Neural progenitor cell (in vitro differentiated cells): ENCODE measurements at regions not wholly inside any gene's neighbourhood (a gene's known extent, or its start where the extent isn't known, plus 50 kb on each side); places are given as distances from the start of the nearest gene placed in this dataset.

Experiments
- DNase-seq: peaks from one replicate; pipeline ENCODE4 v3.0.0-alpha.2; 2016; ENCODE audit warnings: low spot score
- H2AFZ ChIP-seq: fragments of 200-600 bp; sonication (generic); replicated peaks from 2 replicates; pipeline ENCODE4 v1.6.1; 2016; ENCODE audit warnings: antibody characterized with exemption
- H3F3A ChIP-seq: fragments of 200-600 bp; sonication (generic); 2 replicates; pipeline ENCODE4 v1.6.1; 2016; ENCODE audit warnings: antibody characterized with exemption, low read depth
- H3K27ac ChIP-seq: fragments of 200-600 bp; sonication (generic); 2 replicates; pipeline ENCODE4 v1.5.1; 2016; ENCODE audit warnings: mild to moderate bottlenecking
- H3K27me3 ChIP-seq: fragments of 200-600 bp; sonication (generic); 2 replicates; pipeline ENCODE4 v1.6.1; 2016; ENCODE audit warnings: mild to moderate bottlenecking, moderate library complexity
- H3K36me3 ChIP-seq: fragments of 200-600 bp; sonication (generic); 2 replicates; pipeline ENCODE4 v1.5.1; 2016
- H3K4me1 ChIP-seq: fragments of 200-600 bp; sonication (generic); 2 replicates; pipeline ENCODE4 v1.6.1; 2016; ENCODE audit warnings: mixed run types
- H3K4me2 ChIP-seq: fragments of 200-600 bp; sonication (generic); 2 replicates; pipeline ENCODE4 v1.6.1; 2016
- H3K4me3 ChIP-seq: fragments of 200-600 bp; sonication (generic); 2 replicates; pipeline ENCODE4 v1.5.1; 2016
- H3K79me2 ChIP-seq: fragments of 200-600 bp; sonication (generic); 2 replicates; pipeline ENCODE4 v1.6.1; 2016; ENCODE audit warnings: low read depth
- H3K9ac ChIP-seq: fragments of 200-600 bp; sonication (generic); 2 replicates; pipeline ENCODE4 v1.6.1; 2016
- H3K9me3 ChIP-seq: fragments of 200-600 bp; sonication (generic); 2 replicates; pipeline ENCODE4 v1.5.1; 2016; ENCODE audit warnings: low read depth
- H4K20me1 ChIP-seq: fragments of 200-600 bp; sonication (generic); 2 replicates; pipeline ENCODE4 v1.6.1; 2016; ENCODE audit warnings: low read depth
- H3K27ac Mint-ChIP-seq: 3 replicates; pipeline ENCODE4 v1.8.0; 2021; ENCODE audit warnings: mixed read lengths
- H3K27me3 Mint-ChIP-seq: 2 replicates; pipeline ENCODE4 v1.8.0; 2022; ENCODE audit warnings: low read depth, mild to moderate bottlenecking, inconsistent platforms, moderate library complexity, mixed read lengths; ENCODE audit not compliant: insufficient read depth
- H3K36me3 Mint-ChIP-seq: 3 replicates; pipeline ENCODE4 v1.8.0; 2021; ENCODE audit warnings: mixed read lengths
- H3K4me1 Mint-ChIP-seq: 3 replicates; pipeline ENCODE4 v1.8.0; 2021; ENCODE audit warnings: mixed read lengths
- H3K4me3 Mint-ChIP-seq: 3 replicates; pipeline ENCODE4 v1.8.0; 2021; ENCODE audit warnings: mild to moderate bottlenecking, moderate library complexity, mixed read lengths
- H3K9me3 Mint-ChIP-seq: 3 replicates; pipeline ENCODE4 v1.8.0; 2020; ENCODE audit warnings: mixed read lengths
- EZH2 ChIP-seq: fragments of 200-600 bp; sonication (generic); IDR thresholded peaks from 2 replicates; pipeline ENCODE4 v1.6.1; 2017; ENCODE audit warnings: antibody characterized with exemption, mild to moderate bottlenecking, moderate library complexity
- EZH2phosphoT487 ChIP-seq: fragments of 200-600 bp; sonication (generic); IDR thresholded peaks from 2 replicates; pipeline ENCODE4 v1.6.1; 2017; ENCODE audit warnings: antibody characterized with exemption
- TF ChIP-seq, protein P1 (sequence below): fragments of 200-600 bp; sonication (generic); IDR thresholded peaks from 2 replicates; pipeline ENCODE4 v1.5.1; 2017; ENCODE audit warnings: antibody characterized with exemption, mild to moderate bottlenecking

- peak overlapping the region; percentile 82 for H2AFZ ChIP-seq
- H3K9ac ChIP-seq: no peak overlapping the region
- no peaks in the 10 kb centered on the region for H3K9me3 ChIP-seq
- no peak overlapping the region for H3K4me3 Mint-ChIP-seq
- DNase-seq: no peak
- peaks cover 31% of the 10 kb centered on the region for H3K4me1 ChIP-seq
- no peaks in the 10 kb centered on the region for H4K20me1 ChIP-seq
- no peaks in the 10 kb centered on the region for H3K36me3 Mint-ChIP-seq
- no peaks in the 10 kb centered on the region for H3K27me3 ChIP-seq
- no peak overlapping the region for H3K4me3 ChIP-seq
- no peak overlapping the region for H3K27ac Mint-ChIP-seq
- no peaks in the 10 kb centered on the region for H3K36me3 ChIP-seq
- TF ChIP-seq EZH2 (no peak), EZH2phosphoT487 (no peak)
- TF ChIP-seq, protein P1, sequence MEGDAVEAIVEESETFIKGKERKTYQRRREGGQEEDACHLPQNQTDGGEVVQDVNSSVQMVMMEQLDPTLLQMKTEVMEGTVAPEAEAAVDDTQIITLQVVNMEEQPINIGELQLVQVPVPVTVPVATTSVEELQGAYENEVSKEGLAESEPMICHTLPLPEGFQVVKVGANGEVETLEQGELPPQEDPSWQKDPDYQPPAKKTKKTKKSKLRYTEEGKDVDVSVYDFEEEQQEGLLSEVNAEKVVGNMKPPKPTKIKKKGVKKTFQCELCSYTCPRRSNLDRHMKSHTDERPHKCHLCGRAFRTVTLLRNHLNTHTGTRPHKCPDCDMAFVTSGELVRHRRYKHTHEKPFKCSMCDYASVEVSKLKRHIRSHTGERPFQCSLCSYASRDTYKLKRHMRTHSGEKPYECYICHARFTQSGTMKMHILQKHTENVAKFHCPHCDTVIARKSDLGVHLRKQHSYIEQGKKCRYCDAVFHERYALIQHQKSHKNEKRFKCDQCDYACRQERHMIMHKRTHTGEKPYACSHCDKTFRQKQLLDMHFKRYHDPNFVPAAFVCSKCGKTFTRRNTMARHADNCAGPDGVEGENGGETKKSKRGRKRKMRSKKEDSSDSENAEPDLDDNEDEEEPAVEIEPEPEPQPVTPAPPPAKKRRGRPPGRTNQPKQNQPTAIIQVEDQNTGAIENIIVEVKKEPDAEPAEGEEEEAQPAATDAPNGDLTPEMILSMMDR: no peak
- H3K9me3 Mint-ChIP-seq: no peaks in the 10 kb centered on the region
- no peaks in the 10 kb centered on the region for H3K79me2 ChIP-seq
- H3K27ac ChIP-seq: peak overlapping the region; percentile 41
- H3F3A ChIP-seq: peaks cover 13% of the 10 kb centered on the region
- peaks cover 2% of the 10 kb centered on the region for H3K27me3 Mint-ChIP-seq
- H3K4me2 ChIP-seq: peak overlapping the region; percentile 46
- H3K4me1 Mint-ChIP-seq: peaks cover 13% of the 10 kb centered on the region
These were observed 411.4 kb upstream of the SOX9 start for GRCh38 chr17:71709271-71709890.

- H3K4me1 ChIP-seq: peaks cover 31% of the 10 kb centered on the region
- no peaks in the 10 kb centered on the region for H3K9me3 Mint-ChIP-seq
- H3K4me2 ChIP-seq: peak overlapping the region; percentile 46
- peaks cover 2% of the 10 kb centered on the region for H3K27me3 Mint-ChIP-seq
- no peaks in the 10 kb centered on the region for H3K36me3 ChIP-seq
- no peaks in the 10 kb centered on the region for H3K79me2 ChIP-seq
- peak overlapping the region; percentile 82 for H2AFZ ChIP-seq
- TF ChIP-seq EZH2: no peak
- TF ChIP-seq EZH2phosphoT487: no peak
- TF ChIP-seq, protein P1: no peak
- H4K20me1 ChIP-seq: no peaks in the 10 kb centered on the region
- peak overlapping the region; percentile 41 for H3K27ac ChIP-seq
- H3F3A ChIP-seq: peaks cover 13% of the 10 kb centered on the region
- no peak overlapping the region for H3K9ac ChIP-seq
- DNase-seq: peak; percentile 17
- H3K27me3 ChIP-seq: no peaks in the 10 kb centered on the region
- no peak overlapping the region for H3K4me3 Mint-ChIP-seq
- H3K27ac Mint-ChIP-seq: no peak overlapping the region
- H3K9me3 ChIP-seq: no peaks in the 10 kb centered on the region
- H3K4me3 ChIP-seq: no peak overlapping the region
- H3K4me1 Mint-ChIP-seq: peaks cover 13% of the 10 kb centered on the region
- no peaks in the 10 kb centered on the region for H3K36me3 Mint-ChIP-seq
These were observed 410.9 kb upstream of the SOX9 start for GRCh38 chr17:71709946-71710345.

DNA sequence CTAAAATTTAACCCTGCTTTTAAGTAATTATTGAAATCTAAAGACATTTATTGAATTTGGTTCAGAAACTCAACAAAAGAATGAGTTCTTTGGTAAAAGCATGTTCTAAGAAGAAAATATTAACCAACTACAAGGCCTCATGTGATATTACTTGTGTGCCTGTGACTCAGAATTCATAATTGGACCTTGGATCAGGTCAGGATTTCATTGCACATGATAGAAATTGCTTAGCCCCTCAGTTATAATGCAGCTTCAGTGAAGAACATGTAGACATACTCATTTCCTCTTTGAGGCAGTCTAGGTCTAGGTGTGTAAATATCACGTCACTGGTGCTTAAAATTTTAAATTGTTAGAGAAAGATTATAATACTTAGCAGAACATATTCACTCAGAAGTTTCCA is 410.0 kb upstream of the SOX9 start:
- no peak overlapping the region for H2AFZ ChIP-seq
- H4K20me1 ChIP-seq: no peaks in the 10 kb centered on the region
- H3K36me3 ChIP-seq: no peaks in the 10 kb centered on the region
- H3K9me3 Mint-ChIP-seq: no peaks in the 10 kb centered on the region
- no peaks in the 10 kb centered on the region for H3K36me3 Mint-ChIP-seq
- no peak overlapping the region for H3K4me3 ChIP-seq
- no peaks in the 10 kb centered on the region for H3K27me3 ChIP-seq
- no peaks in the 10 kb centered on the region for H3K9me3 ChIP-seq
- H3K27ac Mint-ChIP-seq: no peak overlapping the region
- H3K4me2 ChIP-seq: no peak overlapping the region
- TF ChIP-seq, protein P1: no peak
- TF ChIP-seq EZH2 (no peak), EZH2phosphoT487 (no peak)
- peaks cover 13% of the 10 kb centered on the region for H3F3A ChIP-seq
- DNase-seq: no peak
- no peaks in the 10 kb centered on the region for H3K27me3 Mint-ChIP-seq
- no peak overlapping the region for H3K4me3 Mint-ChIP-seq
- no peak overlapping the region for H3K27ac ChIP-seq
- peaks cover 13% of the 10 kb centered on the region for H3K4me1 Mint-ChIP-seq
- H3K79me2 ChIP-seq: no peaks in the 10 kb centered on the region
- H3K9ac ChIP-seq: no peak overlapping the region
- H3K4me1 ChIP-seq: peaks cover 31% of the 10 kb centered on the region
